Liver (tissue), 8 donors: ENCODE measurements at regions not wholly inside any gene's neighbourhood (a gene's known extent, or its start where the extent isn't known, plus 50 kb on each side); places are given as distances from the start of the nearest gene placed in this dataset.

ENCODE experiments used
- DNase-seq: peaks from one replicate; pipeline ENCODE4 v3.0.0-alpha.2; 2017; ENCODE audit warnings: low spot score
- H3K27ac ChIP-seq, 2 donors: one replicate each; pipeline ENCODE4 v1.7.0; 2013; ENCODE audit warnings: inconsistent platforms in 2 of 2, low read length in 2 of 2, control low read depth in 1 of 2, low read depth in 1 of 2, mild to moderate bottlenecking in 1 of 2
- H3K27me3 ChIP-seq, 4 donors: one replicate each; pipeline versions ENCODE4 v1.6.1 to v1.7.0; 2013; ENCODE audit warnings: low read length in 3 of 4, inconsistent platforms in 1 of 4, mild to moderate bottlenecking in 1 of 4, moderate library complexity in 1 of 4; ENCODE audit not compliant: control insufficient read depth in 4 of 4, insufficient read depth in 4 of 4
- H3K36me3 ChIP-seq, 4 donors: one replicate each; pipeline versions ENCODE4 v1.6.1 to v1.7.0; 2013; ENCODE audit warnings: low read length in 3 of 4, mild to moderate bottlenecking in 3 of 4, low read depth in 1 of 4, moderate library complexity in 1 of 4; ENCODE audit not compliant: control insufficient read depth in 4 of 4, insufficient read depth in 3 of 4
- H3K4me1 ChIP-seq, 4 donors: one replicate each; pipeline versions ENCODE4 v1.6.1 to v1.7.0; 2013; ENCODE audit warnings: low read length in 3 of 4, mild to moderate bottlenecking in 3 of 4, moderate library complexity in 1 of 4; ENCODE audit not compliant: control insufficient read depth in 4 of 4, insufficient read depth in 4 of 4
- H3K4me3 ChIP-seq, 3 donors: one replicate each; pipeline versions ENCODE4 v1.6.1 to v1.7.0; 2013; ENCODE audit warnings: low read length in 3 of 3, control low read depth in 1 of 3, low read depth in 1 of 3, mild to moderate bottlenecking in 1 of 3
- H3K9ac ChIP-seq, 2 donors: one replicate each; pipeline ENCODE4 v1.7.0; 2013; ENCODE audit warnings: low read length in 2 of 2, mild to moderate bottlenecking in 2 of 2, moderate library complexity in 2 of 2, control low read depth in 1 of 2, low read depth in 1 of 2
- H3K9me3 ChIP-seq, 4 donors: one replicate each; pipeline versions ENCODE4 v1.6.1 to v1.7.0; 2013; ENCODE audit warnings: low read length in 3 of 4; ENCODE audit not compliant: control insufficient read depth in 4 of 4
- ATF3 ChIP-seq: IDR thresholded peaks from 2 replicates; pipeline ENCODE4 v1.6.1; 2016; ENCODE audit warnings: antibody characterized with exemption
- EGR1 ChIP-seq, 2 donors: IDR thresholded peaks; 2 replicates each; pipeline ENCODE4 v1.6.1; 2016 to 2018; ENCODE audit warnings: antibody characterized with exemption in 2 of 2, low read depth in 2 of 2
- FOXA1 ChIP-seq: IDR thresholded peaks from 2 replicates; pipeline ENCODE4 v1.6.1; 2016; ENCODE audit warnings: antibody characterized with exemption
- FOXA2 ChIP-seq: IDR thresholded peaks from 2 replicates; pipeline ENCODE4 v1.6.1; 2016; ENCODE audit warnings: antibody characterized with exemption
- GABPA ChIP-seq, 2 donors: IDR thresholded peaks in 1 of 2; conservative IDR thresholded peaks in 1 of 2; 2 replicates each; pipeline ENCODE4 v1.6.1; 2016; ENCODE audit warnings: antibody characterized with exemption in 2 of 2, mild to moderate bottlenecking in 1 of 2, moderate library complexity in 1 of 2
- HNF4A ChIP-seq, 2 donors: conservative IDR thresholded peaks; 2 replicates each; pipeline ENCODE4 v1.6.1; 2016; ENCODE audit warnings: antibody characterized with exemption in 2 of 2, mild to moderate bottlenecking in 2 of 2
- HNF4G ChIP-seq: IDR thresholded peaks from 2 replicates; pipeline ENCODE4 v1.6.1; 2016; ENCODE audit warnings: antibody characterized with exemption
- JUND ChIP-seq, 2 donors: IDR thresholded peaks; 2 replicates each; pipeline ENCODE4 v1.6.1; 2016; ENCODE audit warnings: antibody characterized with exemption in 2 of 2
- NR2F2 ChIP-seq: IDR thresholded peaks from 2 replicates; pipeline ENCODE4 v1.6.1; 2016; ENCODE audit warnings: antibody characterized with exemption
- RAD21 ChIP-seq, 2 donors: IDR thresholded peaks; 2 replicates each; pipeline ENCODE4 v1.6.1; 2016; ENCODE audit warnings: antibody characterized with exemption in 2 of 2, mild to moderate bottlenecking in 2 of 2
- RXRA ChIP-seq, 2 donors: IDR thresholded peaks; 2 replicates each; pipeline ENCODE4 v1.6.1; 2017 to 2018; ENCODE audit warnings: antibody characterized with exemption in 2 of 2, mild to moderate bottlenecking in 1 of 2
- SP1 ChIP-seq: IDR thresholded peaks from 2 replicates; pipeline ENCODE4 v1.6.1; 2018; ENCODE audit warnings: antibody characterized with exemption, mild to moderate bottlenecking
- TAF1 ChIP-seq: conservative IDR thresholded peaks from 2 replicates; pipeline ENCODE4 v1.6.1; 2016; ENCODE audit warnings: antibody characterized with exemption, mild to moderate bottlenecking
- YY1 ChIP-seq: IDR thresholded peaks from 2 replicates; pipeline ENCODE4 v1.6.1; 2016; ENCODE audit warnings: antibody characterized with exemption, mild to moderate bottlenecking
- WGBS: extraction: QIAGEN DNeasy Blood & Tissue Kit; methylation state at CpG from one replicate; pipeline ENCODE4 v1.1.7; 2013; 5-methylcytosine and 5-hydroxymethylcytosine counted together
- TF ChIP-seq, protein P1 (sequence below): IDR thresholded peaks from 2 replicates; pipeline ENCODE4 v1.6.1; 2016; ENCODE audit warnings: antibody characterized with exemption, mild to moderate bottlenecking
- TF ChIP-seq, protein P2 (sequence below): fragments of 150-350 bp; IDR thresholded peaks from 2 replicates; pipeline ENCODE4 v1.5.1; 2017; ENCODE audit warnings: improper control_type of control experiment, low read depth, low read length; ENCODE audit not compliant: missing input control
- TF ChIP-seq, protein P3 (sequence below): IDR thresholded peaks from 2 replicates; pipeline ENCODE4 v1.6.1; 2016; ENCODE audit warnings: antibody characterized with exemption
- TF ChIP-seq, protein P4 (sequence below): IDR thresholded peaks from 2 replicates; pipeline ENCODE4 v1.6.1; 2016; ENCODE audit warnings: antibody characterized with exemption
- donor health status: healthy.
- donor health status: healthy.
- donor health status: healthy.
- donor health status: healthy.
- donor health status: healthy.

DNA sequence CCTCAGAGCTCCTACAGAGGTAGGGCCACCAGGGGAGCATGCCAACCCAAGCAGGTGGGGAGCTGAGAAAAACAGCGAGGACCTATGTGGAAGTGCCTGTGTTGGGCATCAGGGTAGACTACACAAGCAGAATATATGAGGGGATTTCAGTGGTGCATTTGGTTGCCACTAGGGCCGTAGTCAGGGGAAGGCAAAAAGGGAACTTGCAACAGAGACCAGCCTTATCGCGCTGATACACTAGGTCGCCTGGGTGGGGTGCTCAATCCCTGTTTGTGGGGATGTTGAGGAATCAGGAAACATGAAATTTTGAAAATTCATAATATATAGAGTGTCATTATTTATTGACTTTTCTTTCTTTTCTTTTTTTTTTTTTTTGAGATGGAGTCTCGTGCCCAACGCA is 370.9 kb upstream of the PRR16 start:
- Histone ChIP-seq H3K4me1 (no peaks in the 10 kb centered on the region), H3K4me3 (no peak overlapping the region), H3K36me3 (no peaks in the 10 kb centered on the region), H3K9me3 (no peaks in the 10 kb centered on the region), H3K9ac (no peak overlapping the region), H3K27me3 (no peaks in the 10 kb centered on the region), H3K27ac (no peak overlapping the region)
- 82% methylated on average over 7 of the region's 7 CpGs for WGBS
- TF ChIP-seq, protein P1, sequence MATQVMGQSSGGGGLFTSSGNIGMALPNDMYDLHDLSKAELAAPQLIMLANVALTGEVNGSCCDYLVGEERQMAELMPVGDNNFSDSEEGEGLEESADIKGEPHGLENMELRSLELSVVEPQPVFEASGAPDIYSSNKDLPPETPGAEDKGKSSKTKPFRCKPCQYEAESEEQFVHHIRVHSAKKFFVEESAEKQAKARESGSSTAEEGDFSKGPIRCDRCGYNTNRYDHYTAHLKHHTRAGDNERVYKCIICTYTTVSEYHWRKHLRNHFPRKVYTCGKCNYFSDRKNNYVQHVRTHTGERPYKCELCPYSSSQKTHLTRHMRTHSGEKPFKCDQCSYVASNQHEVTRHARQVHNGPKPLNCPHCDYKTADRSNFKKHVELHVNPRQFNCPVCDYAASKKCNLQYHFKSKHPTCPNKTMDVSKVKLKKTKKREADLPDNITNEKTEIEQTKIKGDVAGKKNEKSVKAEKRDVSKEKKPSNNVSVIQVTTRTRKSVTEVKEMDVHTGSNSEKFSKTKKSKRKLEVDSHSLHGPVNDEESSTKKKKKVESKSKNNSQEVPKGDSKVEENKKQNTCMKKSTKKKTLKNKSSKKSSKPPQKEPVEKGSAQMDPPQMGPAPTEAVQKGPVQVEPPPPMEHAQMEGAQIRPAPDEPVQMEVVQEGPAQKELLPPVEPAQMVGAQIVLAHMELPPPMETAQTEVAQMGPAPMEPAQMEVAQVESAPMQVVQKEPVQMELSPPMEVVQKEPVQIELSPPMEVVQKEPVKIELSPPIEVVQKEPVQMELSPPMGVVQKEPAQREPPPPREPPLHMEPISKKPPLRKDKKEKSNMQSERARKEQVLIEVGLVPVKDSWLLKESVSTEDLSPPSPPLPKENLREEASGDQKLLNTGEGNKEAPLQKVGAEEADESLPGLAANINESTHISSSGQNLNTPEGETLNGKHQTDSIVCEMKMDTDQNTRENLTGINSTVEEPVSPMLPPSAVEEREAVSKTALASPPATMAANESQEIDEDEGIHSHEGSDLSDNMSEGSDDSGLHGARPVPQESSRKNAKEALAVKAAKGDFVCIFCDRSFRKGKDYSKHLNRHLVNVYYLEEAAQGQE: no peak
- TF ChIP-seq, protein P2, sequence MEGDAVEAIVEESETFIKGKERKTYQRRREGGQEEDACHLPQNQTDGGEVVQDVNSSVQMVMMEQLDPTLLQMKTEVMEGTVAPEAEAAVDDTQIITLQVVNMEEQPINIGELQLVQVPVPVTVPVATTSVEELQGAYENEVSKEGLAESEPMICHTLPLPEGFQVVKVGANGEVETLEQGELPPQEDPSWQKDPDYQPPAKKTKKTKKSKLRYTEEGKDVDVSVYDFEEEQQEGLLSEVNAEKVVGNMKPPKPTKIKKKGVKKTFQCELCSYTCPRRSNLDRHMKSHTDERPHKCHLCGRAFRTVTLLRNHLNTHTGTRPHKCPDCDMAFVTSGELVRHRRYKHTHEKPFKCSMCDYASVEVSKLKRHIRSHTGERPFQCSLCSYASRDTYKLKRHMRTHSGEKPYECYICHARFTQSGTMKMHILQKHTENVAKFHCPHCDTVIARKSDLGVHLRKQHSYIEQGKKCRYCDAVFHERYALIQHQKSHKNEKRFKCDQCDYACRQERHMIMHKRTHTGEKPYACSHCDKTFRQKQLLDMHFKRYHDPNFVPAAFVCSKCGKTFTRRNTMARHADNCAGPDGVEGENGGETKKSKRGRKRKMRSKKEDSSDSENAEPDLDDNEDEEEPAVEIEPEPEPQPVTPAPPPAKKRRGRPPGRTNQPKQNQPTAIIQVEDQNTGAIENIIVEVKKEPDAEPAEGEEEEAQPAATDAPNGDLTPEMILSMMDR: no peak
- DNase-seq: no peak

GRCh38 chr5:120096413-120096812 is 367.7 kb upstream of the PRR16 start:
- Histone ChIP-seq H3K4me1 (no peaks in the 10 kb centered on the region), H3K4me3 (no peak overlapping the region), H3K27ac (no peak overlapping the region)

More at GRCh38 chr5:120096413-120096812, 367.7 kb upstream of the PRR16 start:
- Histone ChIP-seq H3K27me3 (peaks cover 0 to 4% (median 0%) of the 10 kb centered on the region in 4 donors), H3K36me3 (no peaks in the 10 kb centered on the region), H3K9me3 (no peaks in the 10 kb centered on the region), H3K9ac (no peak overlapping the region)
- no peak for DNase-seq
- TF ChIP-seq TAF1 (no peak), ATF3 (no peak), FOXA2 (no peak), JUND (IDR thresholded peaks at IDR 0.05) (no peak), HNF4G (no peak), RXRA (IDR thresholded peaks at IDR 0.05) (no peak), EGR1 (IDR thresholded peaks at IDR 0.05; ENCODE audit: low read depth in 2 of 2) (no peak), FOXA1 (no peak), HNF4A (conservative IDR thresholded peaks at IDR 0.05) (no peak), SP1 (no peak), GABPA (IDR thresholded peaks at IDR 0.05 in 1 of 2, conservative IDR thresholded peaks at IDR 0.05 in 1 of 2) (no peak), YY1 (no peak), RAD21 (IDR thresholded peaks at IDR 0.05) (no peak), NR2F2 (no peak)
- TF ChIP-seq, protein P1: no peak
- TF ChIP-seq, protein P3, sequence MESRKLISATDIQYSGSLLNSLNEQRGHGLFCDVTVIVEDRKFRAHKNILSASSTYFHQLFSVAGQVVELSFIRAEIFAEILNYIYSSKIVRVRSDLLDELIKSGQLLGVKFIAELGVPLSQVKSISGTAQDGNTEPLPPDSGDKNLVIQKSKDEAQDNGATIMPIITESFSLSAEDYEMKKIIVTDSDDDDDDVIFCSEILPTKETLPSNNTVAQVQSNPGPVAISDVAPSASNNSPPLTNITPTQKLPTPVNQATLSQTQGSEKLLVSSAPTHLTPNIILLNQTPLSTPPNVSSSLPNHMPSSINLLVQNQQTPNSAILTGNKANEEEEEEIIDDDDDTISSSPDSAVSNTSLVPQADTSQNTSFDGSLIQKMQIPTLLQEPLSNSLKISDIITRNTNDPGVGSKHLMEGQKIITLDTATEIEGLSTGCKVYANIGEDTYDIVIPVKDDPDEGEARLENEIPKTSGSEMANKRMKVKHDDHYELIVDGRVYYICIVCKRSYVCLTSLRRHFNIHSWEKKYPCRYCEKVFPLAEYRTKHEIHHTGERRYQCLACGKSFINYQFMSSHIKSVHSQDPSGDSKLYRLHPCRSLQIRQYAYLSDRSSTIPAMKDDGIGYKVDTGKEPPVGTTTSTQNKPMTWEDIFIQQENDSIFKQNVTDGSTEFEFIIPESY: no peak
- TF ChIP-seq, protein P4, sequence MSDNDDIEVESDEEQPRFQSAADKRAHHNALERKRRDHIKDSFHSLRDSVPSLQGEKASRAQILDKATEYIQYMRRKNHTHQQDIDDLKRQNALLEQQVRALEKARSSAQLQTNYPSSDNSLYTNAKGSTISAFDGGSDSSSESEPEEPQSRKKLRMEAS: no peak
- TF ChIP-seq, protein P2: no peak
- WGBS: 44% methylated on average over 3 of the region's 3 CpGs
